Activated gamma-delta T cell treated with anti-CD3 and anti-CD28 coated beads, Interleukin-2, amount 50 U/mL, for 16 hours (primary cell): ENCODE measurements at regions not wholly inside any gene's neighbourhood (a gene's known extent, or its start where the extent isn't known, plus 50 kb on each side); places are given as distances from the start of the nearest gene placed in this dataset.

ENCODE experiments used
- DNase-seq: peaks from one replicate; pipeline ENCODE4 v3.0.0-alpha.2; 2020; ENCODE audit warnings: low read depth

DNA sequence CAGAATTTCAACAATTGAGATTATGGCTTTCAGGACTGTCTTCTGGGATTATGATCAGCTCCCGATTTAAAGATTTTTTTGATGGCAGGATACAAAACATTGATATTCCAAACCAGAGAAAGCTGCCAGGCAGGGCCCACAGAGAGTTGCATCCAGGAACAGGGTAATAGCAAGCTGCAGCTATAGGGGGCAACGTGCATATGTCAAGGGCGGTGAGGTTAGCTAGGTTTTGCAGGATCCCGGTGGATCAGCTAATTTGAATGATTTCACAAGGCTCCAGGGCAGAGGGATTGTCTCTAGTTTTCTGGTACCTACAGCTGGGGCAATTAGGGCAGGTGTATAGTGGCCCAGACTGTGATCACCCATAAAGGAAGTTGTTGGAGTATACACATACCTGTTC lies 339.4 kb downstream of the CHSY3 start:
- no peak for DNase-seq

DNA sequence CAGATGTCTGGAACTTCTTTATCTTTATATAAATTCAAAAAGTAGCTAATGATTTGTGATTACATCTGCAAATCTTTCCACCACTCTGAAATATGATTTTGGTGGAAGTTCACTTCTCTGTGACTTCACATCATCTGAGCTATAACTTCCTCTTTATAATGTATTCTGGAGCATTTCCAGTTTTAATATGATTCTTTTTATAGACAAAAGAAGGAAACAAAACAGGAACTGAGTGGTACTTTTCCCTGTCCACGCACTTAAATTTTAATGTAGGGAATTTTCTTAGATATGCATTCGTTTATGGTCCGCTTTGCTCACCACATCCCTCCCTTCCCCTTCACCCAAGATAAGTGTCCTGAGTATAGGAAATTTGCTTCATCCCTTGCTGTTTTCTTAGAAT lies 333.5 kb downstream of the CHSY3 start:
- no peak for DNase-seq
